ENCODE measurements at regions not wholly inside any gene's neighbourhood (a gene's known extent, or its start where the extent isn't known, plus 50 kb on each side); places are given as distances from the start of the nearest gene placed in this dataset.

GRCh38 chr6:105628156-105628860 is 225.4 kb upstream of the PREP start:
- TF ChIP-seq CTCF (IDR thresholded peaks at IDR 0.05; ENCODE audit: insufficient read depth, low read depth, low read length): no peak
- no peak for TF ChIP-seq EZH2 (IDR thresholded peaks at IDR 0.05; ENCODE audit: insufficient read depth, low read length)
